OCI-LY3 (cell line): ENCODE measurements at regions not wholly inside any gene's neighbourhood (a gene's known extent, or its start where the extent isn't known, plus 50 kb on each side); places are given as distances from the start of the nearest gene placed in this dataset.
"Not testable (repeated sequence)": the region's sequence is repeated elsewhere in the genome, so short reads cannot be mapped to it uniquely, and the experiment has no call there.

Experiments used
- EZH2phosphoT487 ChIP-seq: fragments of 200-600 bp; shearing (Covaris generic); IDR thresholded peaks from 2 replicates; pipeline ENCODE4 v1.6.1; 2018; ENCODE audit warnings: antibody characterized with exemption, mixed run types, low read depth
- TF ChIP-seq, protein P1 (sequence below): fragments of 200-600, 300-600 bp; sonication (generic); IDR thresholded peaks from 2 replicates; pipeline ENCODE4 v1.5.1; 2014; ENCODE audit warnings: antibody characterized with exemption, low read length, low read depth

- TF ChIP-seq, protein P1, sequence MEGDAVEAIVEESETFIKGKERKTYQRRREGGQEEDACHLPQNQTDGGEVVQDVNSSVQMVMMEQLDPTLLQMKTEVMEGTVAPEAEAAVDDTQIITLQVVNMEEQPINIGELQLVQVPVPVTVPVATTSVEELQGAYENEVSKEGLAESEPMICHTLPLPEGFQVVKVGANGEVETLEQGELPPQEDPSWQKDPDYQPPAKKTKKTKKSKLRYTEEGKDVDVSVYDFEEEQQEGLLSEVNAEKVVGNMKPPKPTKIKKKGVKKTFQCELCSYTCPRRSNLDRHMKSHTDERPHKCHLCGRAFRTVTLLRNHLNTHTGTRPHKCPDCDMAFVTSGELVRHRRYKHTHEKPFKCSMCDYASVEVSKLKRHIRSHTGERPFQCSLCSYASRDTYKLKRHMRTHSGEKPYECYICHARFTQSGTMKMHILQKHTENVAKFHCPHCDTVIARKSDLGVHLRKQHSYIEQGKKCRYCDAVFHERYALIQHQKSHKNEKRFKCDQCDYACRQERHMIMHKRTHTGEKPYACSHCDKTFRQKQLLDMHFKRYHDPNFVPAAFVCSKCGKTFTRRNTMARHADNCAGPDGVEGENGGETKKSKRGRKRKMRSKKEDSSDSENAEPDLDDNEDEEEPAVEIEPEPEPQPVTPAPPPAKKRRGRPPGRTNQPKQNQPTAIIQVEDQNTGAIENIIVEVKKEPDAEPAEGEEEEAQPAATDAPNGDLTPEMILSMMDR = not testable (repeated sequence)
- not testable (repeated sequence) for TF ChIP-seq EZH2phosphoT487
Observed at GRCh38 chr11:49373385-49373784, 165.0 kb upstream of the FOLH1 start.
